Limb (tissue), 2 donors: ENCODE measurements at regions not wholly inside any gene's neighbourhood (a gene's known extent, or its start where the extent isn't known, plus 50 kb on each side); places are given as distances from the start of the nearest gene placed in this dataset.

Experiments used
- DNase-seq, 2 donors: peaks; one replicate each; pipeline ENCODE4 v3.0.0-alpha.2; 2016; ENCODE audit errors: extremely low spot score in 2 of 2

DNA sequence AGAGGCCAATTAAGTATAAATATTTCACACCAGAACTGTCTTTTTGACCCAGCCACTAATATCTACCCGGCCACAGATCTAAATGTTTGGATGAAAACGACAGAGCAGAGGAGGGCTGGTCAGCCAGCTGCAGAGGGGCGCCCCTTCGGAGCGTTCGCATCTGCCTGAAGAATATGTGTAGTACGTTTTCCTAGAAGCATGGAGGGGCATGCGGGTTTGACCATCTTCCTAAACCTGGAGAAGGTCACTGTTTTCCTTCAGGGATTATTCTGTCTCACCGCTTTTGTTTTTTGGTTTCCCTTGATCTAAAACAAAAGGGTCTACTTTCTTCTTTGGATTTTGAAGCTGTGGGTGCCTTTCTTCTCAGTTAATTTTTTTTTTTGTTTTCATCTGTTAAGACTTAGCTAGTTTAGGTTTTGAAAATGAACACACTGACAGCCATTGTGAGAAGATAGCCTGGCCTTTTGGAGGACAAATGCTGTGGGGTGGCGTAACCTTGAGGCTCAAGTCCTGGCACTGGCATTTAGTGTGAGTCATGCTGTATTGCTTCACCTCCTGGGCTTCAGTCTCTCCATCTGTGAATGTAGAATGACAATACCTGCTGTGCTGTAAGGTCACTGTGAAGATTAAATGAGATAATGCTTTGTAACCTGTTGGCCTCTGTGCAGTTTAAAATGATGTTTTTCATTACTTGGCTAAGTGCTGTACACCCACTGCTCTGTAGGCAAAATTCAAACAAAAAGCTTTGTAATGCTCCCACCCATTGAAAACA, 74.1 kb upstream of the IRF2BP2 start:
- no peak for DNase-seq

DNA sequence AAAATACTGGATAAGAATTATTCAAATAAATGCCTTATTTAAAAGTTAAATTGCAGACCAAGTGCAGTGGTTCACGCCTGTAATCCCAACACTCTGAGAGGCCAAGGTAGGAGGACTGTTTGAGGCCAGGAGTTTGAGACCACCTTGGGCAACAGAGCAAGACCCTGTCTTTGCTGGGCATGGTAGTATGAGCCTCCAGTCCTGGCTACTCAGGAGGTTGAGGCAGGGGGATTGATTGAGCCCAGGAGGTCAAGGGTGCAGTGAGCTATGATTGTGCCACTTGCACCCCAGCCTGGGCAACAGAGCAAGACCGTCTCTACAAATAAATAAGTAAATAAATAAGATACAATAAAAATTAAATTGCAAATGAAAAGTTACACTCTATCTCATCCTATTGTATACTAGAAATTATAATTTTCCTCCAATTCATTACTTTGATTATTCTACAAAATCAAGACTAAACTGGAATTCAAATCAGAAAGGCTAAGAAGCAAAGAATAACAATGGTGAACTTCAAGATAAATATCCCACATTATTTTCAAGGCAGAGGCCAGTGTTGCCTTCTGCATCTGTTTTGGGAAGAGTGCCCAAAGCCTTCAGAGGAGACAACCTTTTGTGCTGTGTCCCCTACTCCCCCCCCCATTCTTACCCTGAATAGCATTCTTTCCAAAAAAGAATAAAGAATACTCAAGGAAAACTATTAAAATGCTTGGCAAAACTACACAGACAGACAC, 73.3 kb upstream of the IRF2BP2 start:
- no peak for DNase-seq

DNA sequence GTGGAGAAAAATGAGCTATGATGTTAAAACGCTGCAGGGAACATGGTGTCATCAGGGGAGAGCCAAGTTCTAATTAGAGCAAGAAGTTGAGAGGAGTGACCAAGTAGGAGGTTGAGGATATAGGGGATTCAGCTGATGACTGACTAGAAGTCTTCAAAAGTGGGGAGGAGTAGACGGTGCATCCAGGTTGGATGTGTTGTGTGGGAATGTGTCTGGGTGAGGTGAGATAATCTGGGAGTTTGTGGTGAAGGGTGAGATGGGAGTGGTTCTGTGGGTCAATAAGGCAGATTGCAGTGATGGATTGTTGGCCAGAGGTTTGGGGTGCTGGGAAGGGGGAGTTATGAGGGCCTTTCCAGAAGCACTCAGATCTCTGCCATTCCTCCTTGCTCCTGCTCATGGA, 72.0 kb upstream of the IRF2BP2 start:
- DNase-seq = no peak

DNA sequence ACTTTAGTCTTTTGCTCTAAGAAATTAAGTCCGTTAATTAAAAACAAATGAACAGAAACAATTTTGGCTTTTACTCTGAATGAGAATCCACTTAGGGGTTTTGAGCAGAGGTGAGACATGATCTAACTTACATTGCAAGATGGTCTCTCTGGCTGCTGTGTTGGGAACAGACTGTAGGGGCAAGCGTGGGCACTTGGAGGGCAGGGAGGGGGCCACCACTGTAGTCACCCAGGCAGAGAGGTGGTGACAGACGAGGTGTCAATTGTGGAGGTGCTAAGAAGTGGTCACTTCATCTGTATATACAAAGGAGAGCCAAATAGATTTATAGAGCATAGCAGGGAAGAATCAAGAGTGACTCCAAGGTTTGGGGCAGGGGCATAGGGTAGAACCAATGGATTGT, 71.1 kb upstream of the IRF2BP2 start:
- DNase-seq = no peak

DNA sequence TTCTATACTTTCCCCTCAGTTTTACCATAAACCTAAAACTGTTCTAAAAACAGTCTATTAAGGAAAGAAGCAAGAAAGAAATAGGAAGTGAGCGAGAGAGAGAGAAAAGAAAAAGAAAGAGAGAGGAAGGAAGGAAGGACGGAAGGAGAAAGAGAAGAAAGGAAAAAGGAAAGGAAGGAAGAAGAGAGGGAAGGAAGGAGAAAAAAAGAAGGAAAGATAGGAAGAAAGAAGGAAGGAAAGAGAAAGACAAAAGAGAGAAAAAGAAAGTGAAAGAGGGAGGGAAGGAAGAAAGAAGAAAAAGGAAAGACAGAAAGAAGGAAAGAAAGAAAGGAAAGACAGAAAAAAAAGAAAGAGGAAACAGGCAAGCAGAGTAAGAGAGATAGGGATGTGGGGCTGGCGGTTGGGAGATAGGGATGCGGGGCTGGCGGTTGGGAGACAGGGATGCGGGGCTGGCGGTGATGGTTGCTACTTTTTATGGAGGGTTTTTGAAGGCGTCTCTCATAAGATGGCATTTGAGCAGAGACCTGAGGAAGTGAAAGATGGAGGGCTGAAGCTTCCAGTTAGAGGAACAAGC, 70.4 kb upstream of the IRF2BP2 start:
- DNase-seq = no peak

DNA sequence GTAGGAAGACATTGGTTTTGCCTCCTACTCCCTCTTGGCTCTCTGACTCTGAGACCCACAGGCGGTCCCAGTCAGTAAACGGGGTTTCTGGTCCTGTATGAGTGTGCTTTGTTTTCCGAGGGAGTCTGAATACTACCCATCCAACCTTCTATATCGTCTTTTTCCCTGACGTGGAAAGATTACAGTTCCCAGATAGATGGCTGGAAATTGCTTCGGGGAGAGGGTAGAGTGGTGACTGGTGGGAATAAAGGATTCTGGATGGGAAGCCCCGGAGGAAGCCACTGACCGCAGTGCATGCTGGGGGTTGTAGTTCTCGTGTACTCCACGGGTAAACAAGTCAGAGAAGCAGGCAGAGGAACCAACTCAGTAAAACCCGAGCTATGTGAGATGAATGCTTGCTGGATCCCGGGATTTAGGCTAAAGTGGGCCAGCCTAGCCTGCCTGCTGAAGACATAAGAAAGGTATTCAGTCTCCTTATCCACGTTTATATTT, 66.2 kb upstream of the IRF2BP2 start:
- DNase-seq = peak; percentile 86 to 91

DNA sequence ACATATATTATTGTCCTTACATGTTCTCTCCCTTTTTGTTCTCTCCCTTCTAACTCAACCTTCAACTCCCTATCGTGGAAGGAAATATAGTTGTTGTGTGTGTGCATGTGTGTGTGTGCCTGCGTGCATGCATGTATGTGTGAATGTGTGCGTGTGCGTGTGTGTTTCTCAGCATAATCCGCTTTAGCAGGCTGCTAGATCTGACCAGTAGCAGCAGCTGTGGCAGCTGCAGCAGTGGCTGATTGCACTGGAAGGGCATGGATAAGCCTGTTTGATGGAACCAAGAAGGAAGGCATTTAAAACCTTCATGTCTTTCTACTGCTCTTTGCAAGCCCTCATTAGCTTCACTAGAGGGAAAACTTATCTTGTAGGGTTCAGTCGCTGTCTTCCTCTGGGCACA, 65.6 kb upstream of the IRF2BP2 start:
- peak in 1 of 2 donors; percentile 52 for DNase-seq

DNA sequence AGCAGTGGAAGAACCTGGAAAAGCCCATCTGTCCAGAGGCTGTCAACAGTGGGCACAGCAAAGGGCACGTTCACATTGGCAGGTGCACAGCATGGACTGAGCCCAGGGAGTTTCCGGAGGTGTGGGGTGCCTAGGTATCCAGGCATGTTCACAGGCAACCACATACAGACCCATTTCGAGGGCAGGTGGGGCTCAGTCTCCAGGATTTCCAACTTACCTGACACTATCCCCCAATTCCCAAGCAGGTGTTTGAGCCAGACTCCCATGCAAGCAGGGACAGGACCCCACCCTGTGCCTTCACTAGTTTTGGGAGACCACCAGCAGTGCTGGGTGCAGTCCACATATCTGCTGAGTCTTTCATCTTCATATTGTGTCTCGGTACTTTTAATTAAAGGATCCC, 65.0 kb upstream of the IRF2BP2 start:
- no peak for DNase-seq

DNA sequence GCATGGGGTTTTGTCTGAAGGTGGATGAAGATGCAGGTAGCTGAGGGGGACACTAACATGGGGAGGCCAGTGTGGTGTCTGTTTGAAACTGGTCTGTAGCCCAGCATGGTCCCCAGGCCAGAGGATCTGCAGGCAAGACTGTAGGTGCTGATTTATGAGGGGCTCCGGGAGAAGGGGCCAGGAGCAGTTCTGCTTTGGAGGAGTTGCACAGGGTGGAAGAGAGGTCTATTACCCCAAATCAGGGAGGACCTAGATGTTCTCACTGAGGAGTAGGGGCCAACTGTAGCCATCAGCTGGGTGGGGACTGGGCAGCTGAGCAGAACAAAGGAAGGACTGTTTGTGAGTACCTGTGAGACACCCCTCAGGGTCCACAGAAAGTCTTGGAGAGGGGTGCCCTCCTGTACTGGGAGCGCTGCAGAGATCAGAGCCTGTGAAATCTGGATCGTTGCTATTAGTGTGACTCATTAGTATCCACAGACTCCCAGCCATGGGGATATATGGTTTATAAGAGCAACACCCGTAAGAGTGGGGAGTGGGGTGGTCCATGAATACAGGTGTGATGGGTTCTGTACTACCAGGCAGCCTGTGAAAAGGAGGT, 64.3 kb upstream of the IRF2BP2 start:
- DNase-seq = no peak

DNA sequence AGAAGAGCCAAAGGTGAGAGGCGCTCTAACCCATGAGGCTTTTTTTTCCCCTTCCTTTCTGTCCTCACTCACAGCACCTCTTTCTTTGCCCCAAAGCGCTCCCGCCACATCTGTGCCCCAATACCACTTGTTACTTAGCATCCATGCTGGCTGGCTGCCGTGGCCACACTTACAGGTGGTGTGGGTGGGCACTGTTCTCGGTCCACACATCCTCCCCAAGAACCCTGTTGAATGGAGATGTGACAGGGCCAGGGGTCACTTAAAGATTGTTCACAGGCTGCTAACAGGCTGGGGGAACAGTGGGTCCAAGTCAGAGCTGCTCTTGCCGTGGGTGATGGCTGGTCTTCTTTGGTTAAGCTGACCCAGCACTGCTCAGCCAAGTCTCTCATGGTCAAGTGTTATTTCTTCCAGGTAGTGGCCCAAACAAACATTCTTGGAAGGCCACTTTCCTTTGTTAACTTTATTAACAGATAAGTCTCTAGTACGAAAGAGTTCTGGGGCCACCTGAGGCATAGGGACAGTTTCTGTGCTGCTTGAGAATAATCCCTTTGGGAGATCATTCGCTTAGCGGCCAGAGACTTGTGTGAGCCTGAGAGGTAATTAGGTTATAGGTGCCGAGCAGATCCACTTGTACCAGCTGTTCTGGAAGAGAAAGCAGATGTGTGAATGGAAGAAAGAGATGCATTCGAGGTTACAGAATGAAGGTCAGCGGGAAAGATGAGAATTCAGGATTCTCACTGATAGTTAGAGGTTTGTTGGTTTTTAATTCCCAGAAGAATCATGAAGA, 62.6 kb upstream of the IRF2BP2 start:
- no peak for DNase-seq

DNA sequence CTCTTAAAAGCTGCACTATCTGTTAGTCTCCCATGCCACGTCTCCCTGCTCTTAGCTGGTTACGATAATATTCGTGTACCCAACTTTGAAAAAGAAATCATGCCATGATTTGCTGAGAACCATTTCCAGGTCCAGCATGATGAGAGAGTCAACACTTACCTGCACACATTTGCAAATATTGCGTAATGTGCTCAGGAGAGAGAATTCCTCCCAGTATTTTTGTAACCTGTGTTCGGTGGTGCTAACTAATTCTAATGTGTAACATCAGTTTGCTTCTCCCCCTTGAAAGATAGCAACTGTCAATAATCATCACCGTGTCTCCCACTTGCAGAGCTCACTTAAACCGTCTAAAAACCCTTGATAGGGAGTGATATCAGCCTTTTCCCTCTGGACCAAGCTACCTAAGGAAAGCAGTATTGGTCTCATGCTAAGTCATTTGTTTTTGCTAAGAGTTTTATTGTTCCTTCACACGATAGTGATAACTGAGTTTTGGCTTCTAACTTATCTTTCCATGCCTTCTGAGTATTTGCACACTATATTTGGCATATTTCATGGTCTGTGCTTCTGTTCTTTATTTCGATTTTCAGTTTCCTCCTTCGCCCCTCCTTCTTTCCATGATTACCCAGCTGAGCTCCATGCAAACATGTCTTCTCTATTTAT, 61.1 kb upstream of the IRF2BP2 start:
- DNase-seq = no peak

DNA sequence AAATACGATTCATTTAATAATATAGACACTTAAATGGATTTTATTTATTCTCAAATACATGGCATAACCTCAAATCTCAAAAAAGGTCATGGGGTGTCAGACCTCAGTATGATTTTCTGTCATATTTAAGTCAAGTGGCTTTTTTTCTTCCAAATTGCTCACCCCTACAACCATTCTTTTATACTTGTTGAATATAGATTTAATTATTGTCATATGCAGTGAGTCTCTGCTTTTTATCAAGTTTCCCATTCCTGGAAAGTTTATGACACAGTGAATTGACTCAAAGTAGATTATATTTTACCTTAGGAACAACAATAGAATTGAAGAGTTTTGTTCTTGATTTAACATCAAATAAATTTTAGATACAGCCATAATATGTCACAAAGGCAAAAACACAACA, 59.5 kb upstream of the IRF2BP2 start:
- DNase-seq = no peak

DNA sequence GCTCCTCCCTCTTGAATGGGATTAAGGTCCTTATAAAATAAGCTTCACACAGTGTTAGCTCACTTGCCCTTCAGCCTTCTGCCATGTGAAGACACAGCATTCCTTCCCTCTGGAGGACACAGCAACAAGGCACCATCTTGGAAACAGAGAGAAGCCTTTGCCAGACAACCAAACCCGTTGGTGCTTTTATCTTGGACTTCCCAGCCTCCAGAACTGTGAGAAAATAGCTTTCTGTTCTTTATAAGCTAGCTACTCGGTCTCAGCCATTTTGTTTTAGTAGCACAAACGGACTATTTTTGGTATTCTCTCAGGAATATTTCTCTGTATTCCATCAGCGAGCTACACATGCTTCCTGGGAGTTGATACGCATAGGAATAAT, 58.6 kb upstream of the IRF2BP2 start:
- no peak for DNase-seq

DNA sequence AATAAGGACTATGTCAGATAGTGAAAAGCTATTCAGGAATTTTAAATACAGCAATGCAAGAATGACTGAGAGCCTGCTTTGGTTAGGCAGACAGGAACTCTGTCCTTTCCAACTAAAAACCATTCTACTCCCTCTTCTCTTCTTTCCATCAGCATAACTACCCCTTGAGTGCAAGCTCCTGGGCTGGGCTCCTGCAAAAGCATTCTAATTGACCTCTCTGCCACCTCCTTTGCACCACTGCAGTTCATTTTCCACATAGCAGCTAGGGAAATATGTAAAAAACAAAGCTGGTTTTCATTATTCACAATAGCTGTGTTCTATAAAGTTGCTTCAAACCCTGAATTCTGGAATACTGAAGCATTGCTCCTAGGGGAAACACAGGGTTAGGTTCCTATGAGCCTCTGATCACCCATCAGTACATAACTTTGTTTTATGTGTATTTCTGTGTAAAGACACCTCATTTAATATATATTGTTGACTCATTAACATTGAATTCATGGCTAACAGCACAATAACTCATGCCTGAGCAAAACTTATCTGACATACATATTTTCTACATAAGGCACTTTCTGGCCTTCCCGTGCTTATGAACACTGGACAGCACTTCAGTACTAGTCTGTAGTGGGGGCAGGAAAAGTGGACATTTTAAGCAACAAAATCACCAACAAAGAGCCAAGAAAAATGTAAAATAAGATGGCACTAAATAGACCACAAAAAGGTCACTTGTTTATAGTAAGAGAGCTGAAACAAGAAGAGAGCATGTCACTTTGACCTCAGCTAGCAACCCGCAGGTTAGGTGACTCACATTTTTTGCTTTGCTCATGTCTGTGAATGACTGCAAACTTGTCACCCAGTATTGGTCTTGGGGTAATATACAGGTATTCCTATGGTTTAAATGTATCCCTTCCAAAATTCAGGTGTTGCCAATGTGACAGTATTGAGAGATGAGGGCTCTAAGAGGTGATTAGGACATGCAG, 57.9 kb upstream of the IRF2BP2 start:
- no peak for DNase-seq

DNA sequence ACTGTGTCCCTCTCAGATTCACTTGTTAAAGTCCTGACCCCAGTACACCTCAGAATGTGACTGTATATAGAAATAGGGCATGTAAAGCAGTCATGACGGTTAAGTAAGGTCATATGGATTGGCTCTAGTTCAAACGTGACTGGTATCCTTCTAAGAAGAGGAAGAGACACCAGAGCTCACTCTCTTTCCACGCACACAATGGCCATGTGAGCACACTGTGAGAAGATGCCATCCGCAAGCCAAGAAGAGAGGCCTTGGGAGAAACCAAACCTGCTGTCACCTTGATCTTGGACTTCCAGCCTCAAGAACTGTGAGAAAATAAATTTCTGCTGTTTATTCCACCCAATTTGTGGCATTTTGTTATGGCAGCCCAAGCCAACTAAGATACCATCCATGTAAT, 56.8 kb upstream of the IRF2BP2 start:
- DNase-seq = no peak

DNA sequence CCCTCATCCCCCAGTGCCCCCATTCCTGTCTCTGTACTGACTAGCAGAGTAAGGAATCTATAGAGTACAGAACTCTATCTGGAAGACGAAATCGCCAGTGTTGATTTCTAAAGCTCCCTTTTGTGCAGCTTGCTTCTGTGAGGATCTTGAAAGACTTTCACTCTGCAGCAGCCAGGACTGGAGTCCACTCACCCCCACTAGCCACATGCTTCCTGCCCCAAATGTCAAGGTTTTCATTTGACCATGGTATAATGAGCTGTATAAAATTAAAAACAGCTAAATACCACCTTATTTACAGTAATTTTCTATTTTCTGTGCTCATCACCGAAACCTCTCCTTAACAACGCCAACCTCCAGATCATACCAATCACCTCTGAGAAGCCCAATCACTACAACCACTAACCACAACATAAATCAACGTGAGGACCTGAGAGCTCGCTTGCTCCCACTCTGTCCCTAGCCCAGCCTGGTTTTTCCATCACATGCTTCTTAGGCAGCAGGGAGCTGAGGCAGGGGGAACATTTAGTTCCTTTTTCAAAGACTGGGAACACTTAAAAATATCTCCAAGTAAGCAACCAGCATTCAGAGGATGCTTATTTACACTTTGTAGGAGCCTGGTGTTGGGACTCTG, 56.1 kb upstream of the IRF2BP2 start:
- no peak for DNase-seq

DNA sequence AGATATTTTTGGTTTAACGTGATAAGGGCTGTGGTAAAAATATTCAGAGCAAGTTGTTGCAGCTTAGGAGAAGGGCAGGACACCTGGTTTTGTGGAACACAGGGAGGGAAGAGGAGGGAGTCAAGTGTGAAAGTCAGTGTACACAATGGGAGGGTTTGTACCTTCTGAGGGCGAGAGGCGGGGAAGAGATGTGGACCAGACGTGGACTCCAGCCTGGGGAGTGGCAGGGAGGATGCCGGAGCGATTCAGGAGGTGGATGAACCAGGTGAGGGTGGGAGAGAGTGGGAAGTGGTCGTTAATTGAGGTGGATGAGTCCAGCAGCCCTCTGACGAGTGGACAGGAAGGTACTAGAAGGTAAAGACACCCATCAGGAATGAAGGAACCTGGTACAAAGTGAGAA, 52.2 kb upstream of the IRF2BP2 start:
- no peak for DNase-seq

DNA sequence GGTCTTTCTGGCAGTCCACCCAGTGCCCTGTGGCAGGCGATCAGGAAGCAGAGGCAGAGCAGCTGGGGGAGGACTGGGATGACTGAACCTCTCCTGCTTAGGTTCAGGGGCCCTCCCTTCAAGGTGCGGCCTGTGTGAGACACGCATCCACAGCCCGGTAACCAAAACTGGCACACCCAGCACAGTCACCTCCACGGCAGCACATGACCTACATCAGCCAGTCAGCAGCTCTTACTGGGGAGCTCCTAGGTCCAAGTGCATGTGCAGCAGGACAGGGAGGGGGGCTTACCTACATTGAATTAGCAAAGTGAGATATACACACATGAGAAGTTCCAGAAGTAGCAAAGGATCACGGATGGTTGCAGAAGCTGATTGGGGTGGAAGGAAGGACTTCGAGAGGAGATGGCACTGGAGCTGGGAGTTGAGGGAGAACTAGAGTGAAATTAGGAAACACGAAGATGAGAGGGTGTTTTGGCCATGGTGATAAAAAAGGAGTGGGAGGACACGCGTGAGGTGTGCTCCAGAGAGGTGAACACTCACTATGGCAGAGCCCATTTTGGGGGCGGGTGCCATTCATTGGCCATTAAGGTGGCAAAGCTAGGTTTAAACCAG, 51.4 kb upstream of the IRF2BP2 start:
- no peak for DNase-seq
